Uterus (tissue), 2 donors: ENCODE measurements at regions not wholly inside any gene's neighbourhood (a gene's known extent, or its start where the extent isn't known, plus 50 kb on each side); places are given as distances from the start of the nearest gene placed in this dataset.

Experiments
- CTCF ChIP-seq, 4 experiments: fragments of 200-600 bp in 2 of 4; fragments of 450-650 bp in 2 of 4; sonication (generic) in 2 of 4; IDR thresholded peaks; one replicate each; pipeline ENCODE4 v1.5.1; 2016 to 2019; ENCODE audit warnings: antibody characterized with exemption in 4 of 4, mild to moderate bottlenecking in 2 of 4, moderate library complexity in 1 of 4
- POLR2A ChIP-seq, 2 donors: fragments of 450-650 bp; IDR thresholded peaks; one replicate each; pipeline ENCODE4 v1.6.1; 2016; ENCODE audit warnings: antibody characterized with exemption in 2 of 2, mild to moderate bottlenecking in 1 of 2, moderate library complexity in 1 of 2

DNA sequence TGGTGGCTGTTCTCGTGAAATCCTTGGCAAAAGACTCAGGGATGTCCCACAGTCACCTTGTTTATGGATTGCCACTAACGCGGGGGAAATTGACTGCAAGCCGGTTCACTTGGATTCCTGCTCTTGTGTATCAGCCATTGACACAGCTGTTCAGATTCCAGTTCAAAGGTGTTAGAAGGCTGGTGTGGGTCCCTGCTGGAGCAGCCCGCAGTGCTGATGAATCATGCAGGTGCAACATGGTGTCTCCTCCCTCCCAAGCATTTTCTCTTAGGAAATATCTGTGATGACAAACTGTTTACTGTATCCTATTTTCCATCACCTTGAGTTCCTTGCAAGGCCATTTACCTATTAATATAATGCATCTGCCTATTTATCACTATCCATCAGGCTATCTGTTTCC lies 170.1 kb downstream of the GATA3 start:
- TF ChIP-seq CTCF (IDR thresholded peaks at IDR 0.05) (no peak), POLR2A (IDR thresholded peaks at IDR 0.05) (no peak)
